SK-N-MC (cell line): ENCODE measurements at regions not wholly inside any gene's neighbourhood (a gene's known extent, or its start where the extent isn't known, plus 50 kb on each side); places are given as distances from the start of the nearest gene placed in this dataset.

Experiments
- DNase-seq: peaks from one replicate; pipeline ENCODE4 v3.0.0-alpha.2; 2011; ENCODE audit warnings: low read depth, low spot score
- H3K27ac ChIP-seq: fragments of 200-600 bp; sonication (generic); 2 replicates; pipeline ENCODE4 v1.5.1; 2016; ENCODE audit warnings: mixed run types
- H3K36me3 ChIP-seq: fragments of 200-600 bp; sonication (generic); 2 replicates; pipeline ENCODE4 v1.6.1; 2017; ENCODE audit warnings: antibody characterized with exemption, low read length, mixed read lengths; ENCODE audit not compliant: insufficient read depth
- H3K4me3 ChIP-seq: fragments of 200-600 bp; sonication (generic); 2 replicates; pipeline ENCODE4 v1.5.1; 2016
- H3K9ac ChIP-seq: fragments of 200-600 bp; sonication (generic); 2 replicates; pipeline ENCODE4 v1.8.0; 2017; ENCODE audit warnings: mixed run types, mixed read lengths; ENCODE audit not compliant: insufficient read length
- H3K9me3 ChIP-seq: fragments of 200-600 bp; sonication (generic); 2 replicates; pipeline ENCODE4 v1.6.1; 2017; ENCODE audit warnings: low read depth, mild to moderate bottlenecking, antibody characterized with exemption, low read length, moderate library complexity, mixed read lengths
- EZH2 ChIP-seq: fragments of 200-600 bp; sonication (generic); IDR thresholded peaks from one replicate; pipeline ENCODE4 v1.6.1; 2017; ENCODE audit warnings: antibody characterized with exemption
- FOXP2 ChIP-seq: optimal IDR thresholded peaks from 2 replicates; pipeline ENCODE3; 2011; ENCODE audit warnings: mild to moderate bottlenecking, moderate library complexity; ENCODE audit not compliant: insufficient read depth; ENCODE audit errors: extremely low read length, control extremely low read depth
- POLR2AphosphoS5 ChIP-seq: IDR thresholded peaks from 2 replicates; pipeline ENCODE4 v1.6.1; 2012; ENCODE audit warnings: mild to moderate bottlenecking, low read depth, low read length, borderline replicate concordance

GRCh38 chr14:97350894-97351731, 553.9 kb downstream of the VRK1 start:
- no peak overlapping the region for H3K4me3 ChIP-seq
- H3K36me3 ChIP-seq, result no peaks in the 10 kb centered on the region
- no peak overlapping the region for H3K27ac ChIP-seq
- no peaks in the 10 kb centered on the region for H3K9me3 ChIP-seq
- TF ChIP-seq POLR2AphosphoS5 (no peak), FOXP2 (no peak), EZH2 (no peak)
- DNase-seq, result no peak
- H3K9ac ChIP-seq, result no peak overlapping the region

- H3K9ac ChIP-seq, result no peak overlapping the region
- H3K36me3 ChIP-seq, result no peaks in the 10 kb centered on the region
- H3K9me3 ChIP-seq, result no peaks in the 10 kb centered on the region
- no peak for DNase-seq
- no peak overlapping the region for H3K4me3 ChIP-seq
- no peak for TF ChIP-seq POLR2AphosphoS5
- no peak for TF ChIP-seq FOXP2
- TF ChIP-seq EZH2, result no peak
- no peak overlapping the region for H3K27ac ChIP-seq
These were observed 555.9 kb downstream of the VRK1 start for GRCh38 chr14:97353102-97353501.

- Histone ChIP-seq H3K9me3 (no peaks in the 10 kb centered on the region), H3K9ac (no peak overlapping the region), H3K36me3 (no peaks in the 10 kb centered on the region), H3K4me3 (no peak overlapping the region), H3K27ac (no peak overlapping the region)
- TF ChIP-seq FOXP2 (no peak), EZH2 (no peak), POLR2AphosphoS5 (no peak)
- no peak for DNase-seq
These were observed 557.0 kb downstream of the VRK1 start for GRCh38 chr14:97354119-97354722.

- TF ChIP-seq EZH2, result no peak
- no peak for TF ChIP-seq FOXP2
- TF ChIP-seq POLR2AphosphoS5, result no peak
- no peak overlapping the region for H3K9ac ChIP-seq
- no peaks in the 10 kb centered on the region for H3K9me3 ChIP-seq
- H3K36me3 ChIP-seq, result no peaks in the 10 kb centered on the region
- no peak overlapping the region for H3K4me3 ChIP-seq
- no peak for DNase-seq
- H3K27ac ChIP-seq, result no peak overlapping the region
These were observed 562.2 kb downstream of the VRK1 start for GRCh38 chr14:97359341-97359740.

- Histone ChIP-seq H3K4me3 (no peak overlapping the region), H3K9me3 (no peaks in the 10 kb centered on the region), H3K27ac (no peak overlapping the region), H3K36me3 (no peaks in the 10 kb centered on the region), H3K9ac (no peak overlapping the region)
- DNase-seq, result no peak
- TF ChIP-seq POLR2AphosphoS5 (no peak), FOXP2 (no peak), EZH2 (no peak)
These were observed 564.0 kb downstream of the VRK1 start for GRCh38 chr14:97361181-97361580.

- no peak overlapping the region for H3K4me3 ChIP-seq
- H3K9me3 ChIP-seq, result no peaks in the 10 kb centered on the region
- DNase-seq, result no peak
- H3K9ac ChIP-seq, result no peak overlapping the region
- H3K27ac ChIP-seq, result no peak overlapping the region
- TF ChIP-seq EZH2 (no peak), POLR2AphosphoS5 (no peak), FOXP2 (no peak)
- no peaks in the 10 kb centered on the region for H3K36me3 ChIP-seq
These were observed 564.8 kb downstream of the VRK1 start for GRCh38 chr14:97361958-97362357.

GRCh38 chr14:97366400-97366799, 569.2 kb downstream of the VRK1 start:
- TF ChIP-seq EZH2 (no peak), FOXP2 (no peak), POLR2AphosphoS5 (no peak)
- H3K9ac ChIP-seq, result no peak overlapping the region
- no peak overlapping the region for H3K4me3 ChIP-seq
- peaks cover 3% of the 10 kb centered on the region; the same call in 1 of the 2 replicates for H3K9me3 ChIP-seq
- no peak overlapping the region; the same call in 1 of the 2 replicates for H3K27ac ChIP-seq
- DNase-seq, result no peak
- H3K36me3 ChIP-seq, result no peaks in the 10 kb centered on the region

GRCh38 chr14:97367278-97367677, 570.1 kb downstream of the VRK1 start:
- Histone ChIP-seq H3K4me3 (no peak overlapping the region), H3K27ac (no peak overlapping the region), H3K9ac (no peak overlapping the region), H3K9me3 (peaks cover 3% of the 10 kb centered on the region; the same call in 1 of the 2 replicates), H3K36me3 (no peaks in the 10 kb centered on the region)
- no peak for DNase-seq
- TF ChIP-seq FOXP2 (no peak), POLR2AphosphoS5 (no peak), EZH2 (no peak)
